ENCODE measurements at regions not wholly inside any gene's neighbourhood (a gene's known extent, or its start where the extent isn't known, plus 50 kb on each side); places are given as distances from the start of the nearest gene placed in this dataset.

GRCh38 chr16:35181422-35182030 is 1722.1 kb downstream of the TP53TG3F start:
- H3K36me3 Mint-ChIP-seq (ENCODE audit: low read depth): peaks cover 1% of the 10 kb centered on the region
- H3K4me3 Mint-ChIP-seq: no peak overlapping the region
- DNase-seq (ENCODE audit: low spot score): no peak
- H3K9me3 Mint-ChIP-seq: peaks cover 56% of the 10 kb centered on the region
- no peak overlapping the region for H3K27ac Mint-ChIP-seq
- H3K27me3 Mint-ChIP-seq (ENCODE audit: low read depth): no peaks in the 10 kb centered on the region
- H3K4me1 Mint-ChIP-seq (ENCODE audit: low read depth): no peaks in the 10 kb centered on the region

- Mint-ChIP-seq H3K27ac (no peak overlapping the region), H3K4me3 (no peak overlapping the region), H3K36me3 (ENCODE audit: low read depth) (peaks cover 4% of the 10 kb centered on the region), H3K9me3 (peaks cover 54% of the 10 kb centered on the region), H3K27me3 (ENCODE audit: low read depth) (no peaks in the 10 kb centered on the region), H3K4me1 (ENCODE audit: low read depth) (no peaks in the 10 kb centered on the region)
- no peak for DNase-seq (ENCODE audit: low spot score)
Measured at GRCh38 chr16:35182043-35182677, 1722.7 kb downstream of the TP53TG3F start.

GRCh38 chr16:35182943-35183550 is 1723.6 kb downstream of the TP53TG3F start:
- Mint-ChIP-seq H3K27ac (no peak overlapping the region), H3K36me3 (ENCODE audit: low read depth) (peaks cover 4% of the 10 kb centered on the region), H3K4me3 (no peak overlapping the region), H3K27me3 (ENCODE audit: low read depth) (no peaks in the 10 kb centered on the region), H3K9me3 (peaks cover 45% of the 10 kb centered on the region), H3K4me1 (ENCODE audit: low read depth) (no peaks in the 10 kb centered on the region)
- DNase-seq (ENCODE audit: low spot score): no peak

- peaks cover 4% of the 10 kb centered on the region for H3K36me3 Mint-ChIP-seq (ENCODE audit: low read depth)
- DNase-seq (ENCODE audit: low spot score): no peak
- H3K9me3 Mint-ChIP-seq: peaks cover 39% of the 10 kb centered on the region
- no peaks in the 10 kb centered on the region for H3K4me1 Mint-ChIP-seq (ENCODE audit: low read depth)
- H3K4me3 Mint-ChIP-seq: no peak overlapping the region
- H3K27ac Mint-ChIP-seq: no peak overlapping the region
- H3K27me3 Mint-ChIP-seq (ENCODE audit: low read depth): no peaks in the 10 kb centered on the region
Measured at GRCh38 chr16:35184356-35184870, 1725.0 kb downstream of the TP53TG3F start.

- no peak overlapping the region for H3K27ac Mint-ChIP-seq
- no peaks in the 10 kb centered on the region for H3K27me3 Mint-ChIP-seq (ENCODE audit: low read depth)
- H3K9me3 Mint-ChIP-seq: peaks cover 35% of the 10 kb centered on the region
- H3K4me3 Mint-ChIP-seq: no peak overlapping the region
- H3K4me1 Mint-ChIP-seq (ENCODE audit: low read depth): no peaks in the 10 kb centered on the region
- H3K36me3 Mint-ChIP-seq (ENCODE audit: low read depth): peaks cover 4% of the 10 kb centered on the region
- DNase-seq (ENCODE audit: low spot score): no peak
Measured at GRCh38 chr16:35185366-35186044, 1726.1 kb downstream of the TP53TG3F start.

GRCh38 chr16:35186045-35186759 is 1726.8 kb downstream of the TP53TG3F start:
- Mint-ChIP-seq H3K36me3 (ENCODE audit: low read depth) (peaks cover 4% of the 10 kb centered on the region), H3K27me3 (ENCODE audit: low read depth) (no peaks in the 10 kb centered on the region), H3K4me3 (no peak overlapping the region), H3K27ac (no peak overlapping the region), H3K9me3 (peaks cover 32% of the 10 kb centered on the region), H3K4me1 (ENCODE audit: low read depth) (no peaks in the 10 kb centered on the region)
- no peak for DNase-seq (ENCODE audit: low spot score)

- H3K4me3 Mint-ChIP-seq: no peak overlapping the region
- no peaks in the 10 kb centered on the region for H3K4me1 Mint-ChIP-seq (ENCODE audit: low read depth)
- peaks cover 4% of the 10 kb centered on the region for H3K36me3 Mint-ChIP-seq (ENCODE audit: low read depth)
- no peaks in the 10 kb centered on the region for H3K27me3 Mint-ChIP-seq (ENCODE audit: low read depth)
- H3K27ac Mint-ChIP-seq: no peak overlapping the region
- DNase-seq (ENCODE audit: low spot score): no peak
- peaks cover 29% of the 10 kb centered on the region for H3K9me3 Mint-ChIP-seq
Measured at GRCh38 chr16:35187665-35188225, 1728.3 kb downstream of the TP53TG3F start.

GRCh38 chr16:35188288-35189155 is 1729.1 kb downstream of the TP53TG3F start:
- H3K27me3 Mint-ChIP-seq (ENCODE audit: low read depth): no peaks in the 10 kb centered on the region
- DNase-seq (ENCODE audit: low spot score): no peak
- H3K9me3 Mint-ChIP-seq: peaks cover 27% of the 10 kb centered on the region
- H3K36me3 Mint-ChIP-seq (ENCODE audit: low read depth): peaks cover 4% of the 10 kb centered on the region
- no peaks in the 10 kb centered on the region for H3K4me1 Mint-ChIP-seq (ENCODE audit: low read depth)
- H3K4me3 Mint-ChIP-seq: no peak overlapping the region
- no peak overlapping the region for H3K27ac Mint-ChIP-seq

GRCh38 chr16:35192993-35193392 is 1733.6 kb downstream of the TP53TG3F start:
- H3K4me3 Mint-ChIP-seq: no peak overlapping the region
- no peaks in the 10 kb centered on the region for H3K36me3 Mint-ChIP-seq (ENCODE audit: low read depth)

GRCh38 chr16:35193956-35194355 is 1734.5 kb downstream of the TP53TG3F start:
- DNase-seq (ENCODE audit: low spot score): no peak
- Mint-ChIP-seq H3K27me3 (ENCODE audit: low read depth) (no peaks in the 10 kb centered on the region), H3K4me1 (ENCODE audit: low read depth) (no peaks in the 10 kb centered on the region), H3K4me3 (no peak overlapping the region), H3K9me3 (peaks cover 35% of the 10 kb centered on the region), H3K36me3 (ENCODE audit: low read depth) (no peaks in the 10 kb centered on the region), H3K27ac (no peak overlapping the region)

More at GRCh38 chr16:35192993-35193392, 1733.6 kb downstream of the TP53TG3F start:
- no peaks in the 10 kb centered on the region for H3K4me1 Mint-ChIP-seq (ENCODE audit: low read depth)
- peaks cover 35% of the 10 kb centered on the region for H3K9me3 Mint-ChIP-seq
- H3K27ac Mint-ChIP-seq: no peak overlapping the region
- H3K27me3 Mint-ChIP-seq (ENCODE audit: low read depth): no peaks in the 10 kb centered on the region
- no peak for DNase-seq (ENCODE audit: low spot score)

- H3K4me3 Mint-ChIP-seq: no peak overlapping the region
- H3K27ac Mint-ChIP-seq: no peak overlapping the region
- no peaks in the 10 kb centered on the region for H3K4me1 Mint-ChIP-seq (ENCODE audit: low read depth)
- no peaks in the 10 kb centered on the region for H3K36me3 Mint-ChIP-seq (ENCODE audit: low read depth)
- no peaks in the 10 kb centered on the region for H3K27me3 Mint-ChIP-seq (ENCODE audit: low read depth)
- DNase-seq (ENCODE audit: low spot score): no peak
- H3K9me3 Mint-ChIP-seq: peaks cover 35% of the 10 kb centered on the region
Measured at GRCh38 chr16:35194681-35195080, 1735.3 kb downstream of the TP53TG3F start.

GRCh38 chr16:35195173-35195863 is 1735.9 kb downstream of the TP53TG3F start:
- Mint-ChIP-seq H3K4me3 (no peak overlapping the region), H3K27me3 (ENCODE audit: low read depth) (no peaks in the 10 kb centered on the region), H3K9me3 (peaks cover 35% of the 10 kb centered on the region), H3K27ac (no peak overlapping the region), H3K36me3 (ENCODE audit: low read depth) (no peaks in the 10 kb centered on the region), H3K4me1 (ENCODE audit: low read depth) (no peaks in the 10 kb centered on the region)
- no peak for DNase-seq (ENCODE audit: low spot score)
